ENCODE measurements at regions not wholly inside any gene's neighbourhood (a gene's known extent, or its start where the extent isn't known, plus 50 kb on each side); places are given as distances from the start of the nearest gene placed in this dataset.

- no peaks in the 10 kb centered on the region for H3K4me1 ChIP-seq
- no peaks in the 10 kb centered on the region for H3K27me3 ChIP-seq
- intact Hi-C loops (cut with DNase I) = no loop called here
- H3K9me3 ChIP-seq = no peaks in the 10 kb centered on the region
- H3K27ac ChIP-seq = no peak overlapping the region
- no peaks in the 10 kb centered on the region for H3K36me3 ChIP-seq
- TF ChIP-seq EP300 (IDR thresholded peaks at IDR 0.05) = no peak
- TF ChIP-seq, protein P1, sequence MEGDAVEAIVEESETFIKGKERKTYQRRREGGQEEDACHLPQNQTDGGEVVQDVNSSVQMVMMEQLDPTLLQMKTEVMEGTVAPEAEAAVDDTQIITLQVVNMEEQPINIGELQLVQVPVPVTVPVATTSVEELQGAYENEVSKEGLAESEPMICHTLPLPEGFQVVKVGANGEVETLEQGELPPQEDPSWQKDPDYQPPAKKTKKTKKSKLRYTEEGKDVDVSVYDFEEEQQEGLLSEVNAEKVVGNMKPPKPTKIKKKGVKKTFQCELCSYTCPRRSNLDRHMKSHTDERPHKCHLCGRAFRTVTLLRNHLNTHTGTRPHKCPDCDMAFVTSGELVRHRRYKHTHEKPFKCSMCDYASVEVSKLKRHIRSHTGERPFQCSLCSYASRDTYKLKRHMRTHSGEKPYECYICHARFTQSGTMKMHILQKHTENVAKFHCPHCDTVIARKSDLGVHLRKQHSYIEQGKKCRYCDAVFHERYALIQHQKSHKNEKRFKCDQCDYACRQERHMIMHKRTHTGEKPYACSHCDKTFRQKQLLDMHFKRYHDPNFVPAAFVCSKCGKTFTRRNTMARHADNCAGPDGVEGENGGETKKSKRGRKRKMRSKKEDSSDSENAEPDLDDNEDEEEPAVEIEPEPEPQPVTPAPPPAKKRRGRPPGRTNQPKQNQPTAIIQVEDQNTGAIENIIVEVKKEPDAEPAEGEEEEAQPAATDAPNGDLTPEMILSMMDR (IDR thresholded peaks at IDR 0.05) = no peak
- TF ChIP-seq POLR2AphosphoS5 (IDR thresholded peaks at IDR 0.05) = no peak
- TF ChIP-seq POLR2A (IDR thresholded peaks at IDR 0.05) = no peak
- H3K4me3 ChIP-seq = no peak overlapping the region
- 53 to 62% methylated on average over 5 of the region's 5 CpGs for WGBS, 2 donors
- no peak for DNase-seq
Measured at GRCh38 chr11:115117956-115118493, 386.2 kb downstream of the CADM1 start.

- Histone ChIP-seq H3K27ac (no peak overlapping the region), H3K4me3 (no peak overlapping the region), H3K9me3 (no peaks in the 10 kb centered on the region), H3K4me1 (no peaks in the 10 kb centered on the region), H3K36me3 (no peaks in the 10 kb centered on the region), H3K27me3 (no peaks in the 10 kb centered on the region)
- TF ChIP-seq POLR2AphosphoS5 (IDR thresholded peaks at IDR 0.05) (no peak), POLR2A (IDR thresholded peaks at IDR 0.05) (no peak), EP300 (IDR thresholded peaks at IDR 0.05) (no peak)
- TF ChIP-seq, protein P1 (IDR thresholded peaks at IDR 0.05) = no peak
- intact Hi-C loops (cut with DNase I) = no loop called here
- no peak for DNase-seq
- WGBS, 2 donors = 77 to 78% methylated on average over 6 of the region's 6 CpGs
Measured at GRCh38 chr11:115119146-115119545, 385.1 kb downstream of the CADM1 start.
